NT2/D1 (cell line): ENCODE measurements at regions not wholly inside any gene's neighbourhood (a gene's known extent, or its start where the extent isn't known, plus 50 kb on each side); places are given as distances from the start of the nearest gene placed in this dataset.

Experiments used
- SUZ12 ChIP-seq: IDR thresholded peaks from 2 replicates; pipeline ENCODE4 v1.6.1; 2011; ENCODE audit not compliant: insufficient read length, insufficient read depth; ENCODE audit errors: extremely low read depth
- YY1 ChIP-seq: IDR thresholded peaks from 2 replicates; pipeline ENCODE4 v1.6.1; 2011; ENCODE audit not compliant: insufficient read length, insufficient read depth
- ZNF274 ChIP-seq: IDR thresholded peaks from 2 replicates; pipeline ENCODE4 v1.6.1; 2011; ENCODE audit warnings: mild to moderate bottlenecking, low read depth, low read length

- no peak for TF ChIP-seq YY1
- no peak for TF ChIP-seq SUZ12
- no peak for TF ChIP-seq ZNF274
These were observed 317.1 kb upstream of the CLINT1 start for GRCh38 chr5:158175934-158176481.
